ENCODE measurements at regions not wholly inside any gene's neighbourhood (a gene's known extent, or its start where the extent isn't known, plus 50 kb on each side); places are given as distances from the start of the nearest gene placed in this dataset.

- no peaks in the 10 kb centered on the region for H3K27me3 ChIP-seq (replicated peaks; ENCODE audit: control insufficient read depth, insufficient read depth, low read length)
- no peak for DNase-seq (ENCODE audit: extremely low read depth, insufficient read length)
- H3K4me3 ChIP-seq (replicated peaks; ENCODE audit: low read depth, low read length) = no peak overlapping the region
- no peak for TF ChIP-seq CTCF (IDR thresholded peaks at IDR 0.05; ENCODE audit: insufficient read depth, low read length, poor library complexity, severe bottlenecking)
- H3K36me3 ChIP-seq (ENCODE audit: control insufficient read depth, insufficient read depth, low read length) = no peaks in the 10 kb centered on the region
Observed at GRCh38 chr14:41201696-41202095, 405.0 kb upstream of the LRFN5 start.

GRCh38 chr14:41187868-41188267, 418.8 kb upstream of the LRFN5 start:
- no peak for TF ChIP-seq CTCF (IDR thresholded peaks at IDR 0.05; ENCODE audit: insufficient read depth, low read length, poor library complexity, severe bottlenecking)
- Histone ChIP-seq H3K4me3 (replicated peaks; ENCODE audit: low read depth, low read length) (no peak overlapping the region), H3K36me3 (ENCODE audit: control insufficient read depth, insufficient read depth, low read length) (no peaks in the 10 kb centered on the region), H3K27me3 (replicated peaks; ENCODE audit: control insufficient read depth, insufficient read depth, low read length) (no peaks in the 10 kb centered on the region)
- DNase-seq (ENCODE audit: extremely low read depth, insufficient read length) = no peak

GRCh38 chr14:41171045-41171444, 435.6 kb upstream of the LRFN5 start:
- Histone ChIP-seq H3K4me3 (replicated peaks; ENCODE audit: low read depth, low read length) (no peak overlapping the region), H3K36me3 (ENCODE audit: control insufficient read depth, insufficient read depth, low read length) (no peaks in the 10 kb centered on the region), H3K27me3 (replicated peaks; ENCODE audit: control insufficient read depth, insufficient read depth, low read length) (no peaks in the 10 kb centered on the region)
- DNase-seq (ENCODE audit: extremely low read depth, insufficient read length) = no peak
- TF ChIP-seq CTCF (IDR thresholded peaks at IDR 0.05; ENCODE audit: insufficient read depth, low read length, poor library complexity, severe bottlenecking) = no peak

GRCh38 chr14:41167040-41167439, 439.6 kb upstream of the LRFN5 start:
- TF ChIP-seq CTCF (IDR thresholded peaks at IDR 0.05; ENCODE audit: insufficient read depth, low read length, poor library complexity, severe bottlenecking) = no peak
- Histone ChIP-seq H3K27me3 (replicated peaks; ENCODE audit: control insufficient read depth, insufficient read depth, low read length) (no peaks in the 10 kb centered on the region), H3K36me3 (ENCODE audit: control insufficient read depth, insufficient read depth, low read length) (no peaks in the 10 kb centered on the region), H3K4me3 (replicated peaks; ENCODE audit: low read depth, low read length) (no peak overlapping the region)
- no peak for DNase-seq (ENCODE audit: extremely low read depth, insufficient read length)

- DNase-seq (ENCODE audit: extremely low read depth, insufficient read length) = no peak
- H3K27me3 ChIP-seq (replicated peaks; ENCODE audit: control insufficient read depth, insufficient read depth, low read length) = no peaks in the 10 kb centered on the region
- H3K4me3 ChIP-seq (replicated peaks; ENCODE audit: low read depth, low read length) = no peak overlapping the region
- H3K36me3 ChIP-seq (ENCODE audit: control insufficient read depth, insufficient read depth, low read length) = no peaks in the 10 kb centered on the region
- TF ChIP-seq CTCF (IDR thresholded peaks at IDR 0.05; ENCODE audit: insufficient read depth, low read length, poor library complexity, severe bottlenecking) = no peak
Observed at GRCh38 chr14:41154143-41154807, 452.4 kb upstream of the LRFN5 start.

- TF ChIP-seq CTCF (IDR thresholded peaks at IDR 0.05; ENCODE audit: insufficient read depth, low read length, poor library complexity, severe bottlenecking) = no peak
- no peak overlapping the region for H3K4me3 ChIP-seq (replicated peaks; ENCODE audit: low read depth, low read length)
- H3K36me3 ChIP-seq (ENCODE audit: control insufficient read depth, insufficient read depth, low read length) = no peaks in the 10 kb centered on the region
- no peaks in the 10 kb centered on the region for H3K27me3 ChIP-seq (replicated peaks; ENCODE audit: control insufficient read depth, insufficient read depth, low read length)
- no peak for DNase-seq (ENCODE audit: extremely low read depth, insufficient read length)
Observed at GRCh38 chr14:41146391-41146790, 460.3 kb upstream of the LRFN5 start.

All from GM06990 (cell line).